ENCODE measurements at regions not wholly inside any gene's neighbourhood (a gene's known extent, or its start where the extent isn't known, plus 50 kb on each side); places are given as distances from the start of the nearest gene placed in this dataset.

DNA sequence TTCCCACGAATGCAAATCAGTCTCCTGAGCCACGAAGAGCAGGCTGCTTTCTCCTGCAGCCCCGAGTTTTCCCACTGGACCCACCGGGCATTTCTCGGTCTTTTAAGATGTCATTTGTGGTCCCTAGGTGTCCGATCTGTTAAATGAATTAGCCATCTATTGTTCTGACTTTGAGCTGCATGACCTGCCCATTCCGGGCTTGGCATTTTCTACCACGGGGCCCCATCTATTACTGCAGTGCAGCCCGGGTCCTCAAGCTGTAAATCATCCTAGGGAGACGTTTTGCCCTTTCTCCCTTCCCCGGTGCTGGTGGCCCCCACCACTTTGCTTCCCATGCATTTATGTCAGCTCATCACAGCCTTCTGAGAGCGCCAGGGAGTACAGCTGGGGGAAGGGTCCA lies 405.4 kb downstream of the IRX1 start:
- Mint-ChIP-seq H3K36me3 (ENCODE audit: insufficient read depth) (no peaks in the 10 kb centered on the region), H3K4me1 (ENCODE audit: low read depth) (no peaks in the 10 kb centered on the region), H3K27me3 (ENCODE audit: low read depth) (no peaks in the 10 kb centered on the region), H3K4me3 (no peak overlapping the region), H3K9me3 (no peaks in the 10 kb centered on the region)
- DNase-seq (no peak), ATAC-seq (no peak)

DNA sequence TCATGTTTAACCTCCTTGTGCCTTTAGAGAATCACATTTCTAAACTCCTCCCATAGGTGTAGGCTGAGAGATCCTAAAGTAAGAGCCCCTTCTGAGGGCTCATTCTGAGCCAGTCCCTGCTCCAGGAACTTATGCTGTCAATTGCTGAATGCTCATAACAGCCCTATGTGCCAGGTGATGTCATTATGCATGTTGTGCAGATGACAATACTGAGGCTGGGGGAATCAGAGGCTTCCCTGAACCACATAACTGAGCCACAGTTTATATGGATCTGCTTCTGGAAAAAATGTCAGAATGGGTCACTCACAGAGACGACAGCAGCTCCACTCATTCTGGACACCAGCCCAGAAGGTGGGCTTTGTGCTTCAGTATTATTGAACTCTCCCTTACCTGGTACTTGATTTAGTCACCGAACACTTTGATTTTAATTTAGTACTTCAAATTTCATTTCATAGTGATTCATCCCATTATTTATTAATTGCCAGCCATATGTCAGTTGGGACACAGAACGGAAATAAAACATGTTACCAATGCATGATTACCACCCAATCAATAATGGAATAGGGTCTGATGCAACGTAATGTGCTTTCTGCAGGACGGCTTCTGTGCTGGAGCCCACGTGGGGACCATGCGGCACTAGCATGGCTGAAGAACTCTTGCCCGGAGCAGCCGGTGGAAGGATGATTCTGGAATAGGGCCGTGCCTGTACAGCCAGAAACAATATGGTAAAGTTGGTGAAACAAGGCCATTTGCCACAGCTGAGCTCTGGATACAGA lies 406.3 kb downstream of the IRX1 start:
- no peaks in the 10 kb centered on the region for H3K36me3 Mint-ChIP-seq (ENCODE audit: insufficient read depth)
- H3K9me3 Mint-ChIP-seq: no peaks in the 10 kb centered on the region
- H3K27me3 Mint-ChIP-seq (ENCODE audit: low read depth): no peaks in the 10 kb centered on the region
- H3K4me1 Mint-ChIP-seq (ENCODE audit: low read depth): no peaks in the 10 kb centered on the region
- no peak for ATAC-seq
- no peak for DNase-seq
- no peak overlapping the region for H3K4me3 Mint-ChIP-seq

DNA sequence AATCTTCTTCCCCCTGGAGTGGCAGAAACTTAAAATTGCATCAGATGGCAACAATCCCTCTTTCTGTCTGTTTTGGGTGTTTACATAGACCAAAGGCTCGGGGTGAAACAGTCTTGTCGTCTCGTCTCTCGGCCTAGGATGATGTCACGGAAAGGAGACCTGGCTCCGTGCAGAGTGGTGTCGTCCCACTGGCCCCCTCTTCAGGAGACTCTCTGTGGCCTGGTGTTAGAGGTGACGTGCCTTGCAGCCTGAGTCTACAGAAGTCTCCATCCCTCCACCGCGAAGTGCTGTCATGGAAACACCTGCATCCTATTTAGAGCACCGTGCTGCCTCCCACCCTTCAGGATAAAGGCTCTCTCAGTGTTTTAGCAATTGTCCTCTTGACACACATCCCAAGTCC lies 409.7 kb downstream of the IRX1 start:
- H3K27me3 Mint-ChIP-seq (ENCODE audit: low read depth): no peaks in the 10 kb centered on the region
- DNase-seq: no peak
- no peak for ATAC-seq
- H3K4me3 Mint-ChIP-seq: no peak overlapping the region
- no peaks in the 10 kb centered on the region for H3K4me1 Mint-ChIP-seq (ENCODE audit: low read depth)
- no peaks in the 10 kb centered on the region for H3K9me3 Mint-ChIP-seq
- H3K36me3 Mint-ChIP-seq (ENCODE audit: insufficient read depth): no peaks in the 10 kb centered on the region

DNA sequence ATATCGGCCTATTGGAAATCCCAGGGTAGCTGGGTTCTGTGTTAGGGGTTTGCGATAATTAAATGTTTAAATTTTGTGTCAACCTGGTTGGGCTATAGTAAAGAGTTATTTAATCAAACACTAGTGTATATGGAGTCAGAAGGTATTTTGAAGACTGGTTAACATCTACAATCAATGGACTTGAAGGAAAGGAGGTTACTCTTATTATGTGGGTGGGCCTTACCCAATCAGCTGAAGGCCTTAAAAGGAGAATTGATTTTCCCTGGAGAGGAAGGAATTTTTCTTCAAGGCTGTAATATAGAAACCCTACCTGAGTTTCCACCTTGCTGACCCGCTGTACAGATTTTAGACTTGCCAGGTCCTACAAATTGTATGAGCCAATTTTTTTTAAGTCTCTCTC lies 411.4 kb downstream of the IRX1 start:
- H3K4me3 Mint-ChIP-seq: no peak overlapping the region
- H3K9me3 Mint-ChIP-seq: no peaks in the 10 kb centered on the region
- H3K27me3 Mint-ChIP-seq (ENCODE audit: low read depth): no peaks in the 10 kb centered on the region
- H3K4me1 Mint-ChIP-seq (ENCODE audit: low read depth): no peaks in the 10 kb centered on the region
- ATAC-seq: no peak
- DNase-seq: no peak
- no peaks in the 10 kb centered on the region for H3K36me3 Mint-ChIP-seq (ENCODE audit: insufficient read depth)

DNA sequence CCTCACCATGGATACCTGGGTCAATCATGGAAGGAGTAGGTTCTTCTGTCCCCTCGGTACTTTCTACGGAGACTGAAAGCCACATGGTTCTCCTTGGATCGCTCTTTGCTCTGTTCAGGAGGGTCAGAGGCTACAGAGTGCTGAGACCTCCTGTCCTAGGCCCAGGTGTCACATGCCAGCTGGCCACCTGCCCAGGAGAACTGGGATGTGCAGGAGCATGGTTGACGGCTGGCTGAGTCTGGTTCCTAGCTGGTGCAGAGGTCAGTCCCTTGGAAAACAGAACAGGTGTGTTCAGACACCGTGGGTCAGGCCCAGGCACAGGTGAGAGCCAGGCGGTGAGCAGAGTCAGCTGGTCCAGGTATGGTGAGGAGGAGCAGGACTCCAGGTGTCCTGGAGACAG lies 416.3 kb downstream of the IRX1 start:
- Mint-ChIP-seq H3K9me3 (no peaks in the 10 kb centered on the region), H3K4me3 (no peak overlapping the region), H3K4me1 (ENCODE audit: low read depth) (no peaks in the 10 kb centered on the region), H3K27me3 (ENCODE audit: low read depth) (no peaks in the 10 kb centered on the region), H3K36me3 (ENCODE audit: insufficient read depth) (no peaks in the 10 kb centered on the region)
- DNase-seq (no peak), ATAC-seq (no peak)

DNA sequence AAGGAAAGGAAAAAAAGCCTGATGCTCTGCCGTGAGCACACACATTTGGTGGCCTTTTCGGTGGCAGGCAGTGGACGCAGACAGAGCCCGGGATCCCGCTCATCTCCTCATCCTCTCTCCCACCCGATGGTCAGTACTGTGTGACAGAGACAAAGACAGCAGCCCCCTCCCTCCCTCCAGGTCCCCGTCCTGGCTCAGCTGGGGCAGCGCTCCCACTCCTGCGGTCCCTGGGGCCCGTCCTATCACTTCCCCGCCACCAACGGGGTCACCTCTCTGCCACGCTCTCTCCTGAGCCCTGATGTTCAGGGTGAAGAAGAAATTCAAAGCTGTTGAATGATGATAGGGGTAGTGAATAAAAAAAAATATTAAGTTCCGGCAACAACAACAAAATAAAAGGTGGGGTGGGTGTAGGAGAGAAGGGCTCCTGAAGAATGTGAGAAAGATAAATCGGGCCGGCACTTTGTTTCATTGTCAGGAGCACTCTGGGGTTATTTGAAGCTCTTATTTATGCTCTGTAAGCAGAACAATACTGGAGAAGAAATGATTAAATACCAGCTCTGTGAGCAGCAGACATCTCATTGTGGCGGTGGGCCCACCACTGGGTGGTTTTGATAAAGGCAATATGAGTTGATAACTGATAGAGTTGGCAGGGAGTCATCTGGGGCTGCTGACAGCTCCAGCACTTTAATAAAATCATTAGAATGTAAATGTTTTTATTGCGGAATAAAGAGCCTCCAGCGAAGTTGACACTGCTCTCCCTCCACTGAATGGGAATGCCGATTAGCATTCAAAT lies 417.7 kb downstream of the IRX1 start:
- Mint-ChIP-seq H3K4me3 (no peak overlapping the region), H3K27me3 (ENCODE audit: low read depth) (no peaks in the 10 kb centered on the region), H3K9me3 (no peaks in the 10 kb centered on the region), H3K4me1 (ENCODE audit: low read depth) (no peaks in the 10 kb centered on the region), H3K36me3 (ENCODE audit: insufficient read depth) (no peaks in the 10 kb centered on the region)
- DNase-seq (no peak), ATAC-seq (no peak)

DNA sequence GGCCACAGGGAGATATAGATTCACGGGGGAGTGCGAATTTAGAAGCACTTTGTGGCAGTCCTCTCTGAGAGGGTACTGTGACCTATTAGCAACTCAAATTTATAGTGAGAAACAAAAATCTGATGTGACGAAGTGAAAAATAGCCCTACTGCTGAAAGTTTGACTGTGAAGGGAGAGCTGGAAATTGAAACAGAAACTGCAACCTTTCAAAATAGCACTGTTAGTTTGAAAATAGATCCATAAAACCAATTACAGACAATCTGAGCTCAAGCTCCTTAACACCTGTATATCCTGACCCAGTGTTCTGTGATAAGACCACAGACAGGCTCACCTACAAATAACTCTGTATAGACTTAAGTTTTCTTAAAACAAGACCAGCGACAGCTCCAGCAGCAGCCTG lies 420.1 kb downstream of the IRX1 start:
- no peak overlapping the region for H3K4me3 Mint-ChIP-seq
- H3K4me1 Mint-ChIP-seq (ENCODE audit: low read depth): no peaks in the 10 kb centered on the region
- H3K9me3 Mint-ChIP-seq: no peaks in the 10 kb centered on the region
- no peaks in the 10 kb centered on the region for H3K36me3 Mint-ChIP-seq (ENCODE audit: insufficient read depth)
- ATAC-seq (no peak), DNase-seq (no peak)
- no peaks in the 10 kb centered on the region for H3K27me3 Mint-ChIP-seq (ENCODE audit: low read depth)

DNA sequence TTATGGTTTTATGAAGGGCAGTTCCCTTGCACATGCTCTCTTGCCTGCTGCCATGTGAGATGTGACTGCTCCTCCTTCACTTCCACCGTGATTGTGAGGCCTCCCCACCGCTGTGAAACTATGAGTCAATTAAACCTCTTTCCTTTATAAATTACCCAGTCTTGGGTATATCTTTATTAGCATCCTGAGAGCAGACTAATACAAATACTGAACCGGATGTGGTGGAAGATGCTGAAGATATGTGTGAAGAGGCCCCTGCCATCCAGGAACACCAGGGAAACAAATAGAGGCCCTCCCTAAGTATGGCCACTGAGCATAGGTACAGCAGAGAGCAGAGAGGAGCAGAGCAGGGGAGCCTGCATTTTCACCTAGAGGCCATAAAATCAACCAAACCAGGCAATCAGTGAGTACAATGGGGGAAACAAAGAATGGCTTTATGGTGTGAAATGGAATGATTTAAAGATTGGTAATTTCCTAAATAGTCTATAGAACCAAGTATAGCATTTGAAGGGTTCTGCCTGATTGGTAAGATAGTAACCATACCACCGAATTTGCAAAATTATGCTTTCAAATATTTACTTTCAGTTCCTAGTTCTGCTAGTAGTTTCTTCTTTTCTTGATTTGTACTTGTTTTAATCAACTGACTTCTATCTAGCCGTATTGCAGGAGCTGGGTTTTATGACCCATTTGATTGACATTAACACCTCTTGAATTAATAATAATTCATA lies 421.6 kb downstream of the IRX1 start:
- ATAC-seq (no peak), DNase-seq (no peak)
- no peaks in the 10 kb centered on the region for H3K27me3 Mint-ChIP-seq (ENCODE audit: low read depth)
- no peaks in the 10 kb centered on the region for H3K4me1 Mint-ChIP-seq (ENCODE audit: low read depth)
- no peaks in the 10 kb centered on the region for H3K9me3 Mint-ChIP-seq
- H3K36me3 Mint-ChIP-seq (ENCODE audit: insufficient read depth): no peaks in the 10 kb centered on the region
- no peak overlapping the region for H3K4me3 Mint-ChIP-seq

DNA sequence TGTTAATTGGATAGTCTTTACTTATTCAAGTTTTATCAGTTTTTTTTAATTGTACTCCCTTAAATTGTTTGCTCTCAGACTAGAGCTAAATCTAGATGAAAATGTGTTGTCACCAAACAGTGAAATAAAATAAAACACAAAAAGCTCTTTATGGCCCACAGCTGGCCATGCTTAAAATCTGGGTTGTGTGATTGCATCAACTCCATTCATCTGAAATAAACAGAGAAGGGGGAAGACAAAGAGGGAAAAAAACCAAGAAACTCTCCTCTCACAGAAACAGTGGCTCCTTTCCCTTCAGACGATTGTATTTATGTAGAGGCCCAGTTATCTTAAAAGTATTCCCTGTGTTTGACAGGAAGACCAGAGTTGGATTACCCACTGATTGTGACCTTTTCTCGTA lies 422.4 kb downstream of the IRX1 start:
- Mint-ChIP-seq H3K4me1 (ENCODE audit: low read depth) (no peaks in the 10 kb centered on the region), H3K9me3 (peaks cover 4% of the 10 kb centered on the region), H3K27me3 (ENCODE audit: low read depth) (no peaks in the 10 kb centered on the region), H3K4me3 (no peak overlapping the region), H3K36me3 (ENCODE audit: insufficient read depth) (no peaks in the 10 kb centered on the region)
- no peak for ATAC-seq
- DNase-seq: no peak

DNA sequence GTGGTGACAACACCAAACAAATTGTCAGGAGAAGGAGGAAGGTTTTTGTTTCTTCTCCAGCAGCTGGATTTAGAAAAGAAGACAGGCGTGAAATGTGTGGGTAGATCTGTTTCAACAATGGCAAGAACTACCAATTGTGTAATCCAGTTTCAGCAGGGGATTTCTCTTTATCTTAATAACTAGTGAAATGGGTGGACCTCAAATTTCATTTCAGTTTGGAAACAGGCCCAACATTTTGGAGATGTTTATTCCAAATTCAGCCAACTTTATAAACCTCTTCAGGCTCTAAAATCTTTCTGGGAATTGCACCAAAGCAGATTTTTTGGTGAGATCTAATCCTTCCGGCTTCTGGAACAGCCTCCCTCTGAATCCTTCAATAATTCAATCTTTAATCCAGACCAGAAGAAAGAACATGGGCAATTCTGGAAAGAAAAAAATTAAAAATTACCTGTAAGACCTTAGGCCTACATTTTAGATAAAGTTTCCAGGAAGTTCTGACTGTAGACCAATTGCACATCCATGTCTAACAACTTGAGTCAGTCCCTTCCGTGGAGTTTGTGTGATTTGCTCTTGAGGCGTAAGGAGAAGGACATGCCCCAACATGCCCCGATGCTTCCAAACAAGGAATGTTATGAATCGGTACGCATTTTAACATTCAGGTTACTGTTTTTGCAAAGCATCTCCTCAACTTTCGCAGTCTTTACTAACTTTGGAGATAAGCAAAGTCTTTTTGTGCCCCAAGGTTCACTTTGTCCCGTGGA lies 423.6 kb downstream of the IRX1 start:
- no peaks in the 10 kb centered on the region for H3K27me3 Mint-ChIP-seq (ENCODE audit: low read depth)
- H3K4me1 Mint-ChIP-seq (ENCODE audit: low read depth): no peaks in the 10 kb centered on the region
- no peaks in the 10 kb centered on the region for H3K36me3 Mint-ChIP-seq (ENCODE audit: insufficient read depth)
- peaks cover 4% of the 10 kb centered on the region for H3K9me3 Mint-ChIP-seq
- no peak for ATAC-seq
- no peak for DNase-seq
- H3K4me3 Mint-ChIP-seq: no peak overlapping the region

DNA sequence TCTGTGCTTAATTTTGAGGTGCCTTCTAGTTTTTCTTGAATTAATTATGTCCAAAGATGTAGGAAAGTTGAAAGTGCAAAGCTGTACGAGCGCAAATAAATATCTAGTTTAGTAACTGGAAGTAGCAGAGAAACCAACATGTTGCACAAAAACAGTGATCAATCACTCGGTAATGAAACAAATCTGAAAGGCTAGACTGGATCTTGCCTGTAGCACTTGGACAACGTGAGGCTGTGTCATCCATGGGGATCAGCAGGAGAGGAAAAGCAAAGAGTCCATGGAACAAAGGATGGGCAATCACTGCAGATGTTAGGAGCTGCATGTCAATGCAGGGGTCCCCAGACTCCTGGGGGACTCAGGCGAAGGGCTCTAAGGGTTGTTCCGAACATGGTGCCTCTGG lies 424.2 kb downstream of the IRX1 start:
- Mint-ChIP-seq H3K4me1 (ENCODE audit: low read depth) (no peaks in the 10 kb centered on the region), H3K36me3 (ENCODE audit: insufficient read depth) (no peaks in the 10 kb centered on the region), H3K9me3 (peaks cover 4% of the 10 kb centered on the region), H3K27me3 (ENCODE audit: low read depth) (no peaks in the 10 kb centered on the region), H3K4me3 (no peak overlapping the region)
- DNase-seq: no peak
- ATAC-seq: no peak

DNA sequence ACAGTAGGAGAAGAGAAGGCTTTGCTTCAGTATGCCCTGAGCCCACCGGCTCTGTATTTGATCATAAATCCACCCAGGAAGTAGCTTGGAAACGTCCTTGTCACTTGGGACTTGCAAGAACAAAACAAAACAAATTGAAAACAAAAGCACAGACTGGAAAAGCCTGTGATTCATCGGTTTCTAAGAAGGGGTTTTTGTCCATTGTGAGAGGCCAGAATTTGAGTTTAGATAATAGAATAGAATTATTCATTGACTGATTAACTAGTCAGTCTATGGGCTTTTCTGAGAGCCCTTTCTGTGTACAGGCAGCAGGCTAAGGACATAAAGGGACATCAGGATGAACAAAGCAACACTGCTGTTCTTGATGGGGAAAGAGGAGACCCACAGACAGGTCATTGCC lies 424.8 kb downstream of the IRX1 start:
- ATAC-seq (no peak), DNase-seq (no peak)
- Mint-ChIP-seq H3K36me3 (ENCODE audit: insufficient read depth) (no peaks in the 10 kb centered on the region), H3K4me1 (ENCODE audit: low read depth) (no peaks in the 10 kb centered on the region), H3K4me3 (no peak overlapping the region), H3K27me3 (ENCODE audit: low read depth) (no peaks in the 10 kb centered on the region), H3K9me3 (peaks cover 4% of the 10 kb centered on the region)

DNA sequence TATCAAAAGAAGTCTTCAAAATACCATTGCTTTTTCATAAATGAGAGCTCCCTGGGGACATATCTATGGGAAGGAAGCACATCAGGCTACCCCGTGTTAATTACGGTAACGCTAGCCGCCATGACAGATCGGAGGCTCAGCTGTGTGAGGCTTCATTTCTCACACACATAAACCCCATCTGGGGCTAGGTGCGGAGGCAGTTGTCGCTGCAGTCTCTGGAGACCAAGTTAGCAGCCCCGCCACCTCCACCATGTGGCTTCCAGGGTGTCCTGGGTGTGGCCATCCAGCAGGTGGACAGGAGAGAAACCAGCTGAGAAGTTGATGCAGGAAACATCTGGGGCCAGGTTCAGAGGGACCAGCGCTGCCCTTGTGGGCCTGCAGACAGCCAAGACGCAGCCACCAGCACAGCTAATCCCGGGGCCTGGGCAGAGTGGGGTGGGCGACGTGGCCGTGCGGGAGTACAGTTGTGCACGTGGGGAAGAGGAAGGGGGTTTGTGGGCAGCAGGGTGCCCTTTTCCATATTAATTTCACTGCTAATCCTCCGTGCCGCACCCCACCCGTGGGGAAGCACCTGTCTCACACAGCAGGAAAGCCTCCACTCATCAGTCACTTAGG lies 426.5 kb downstream of the IRX1 start:
- peaks cover 4% of the 10 kb centered on the region for H3K9me3 Mint-ChIP-seq
- no peaks in the 10 kb centered on the region for H3K4me1 Mint-ChIP-seq (ENCODE audit: low read depth)

More for the DNA sequence above, 426.5 kb downstream of the IRX1 start:
- H3K27me3 Mint-ChIP-seq (ENCODE audit: low read depth): no peaks in the 10 kb centered on the region
- DNase-seq (no peak), ATAC-seq (no peak)
- no peak overlapping the region for H3K4me3 Mint-ChIP-seq
- H3K36me3 Mint-ChIP-seq (ENCODE audit: insufficient read depth): no peaks in the 10 kb centered on the region
